CD4-positive, alpha-beta T cell (primary cell): ENCODE measurements at regions not wholly inside any gene's neighbourhood (a gene's known extent, or its start where the extent isn't known, plus 50 kb on each side); places are given as distances from the start of the nearest gene placed in this dataset.

Experiments
- ATAC-seq: fragments of 200-7000 bp; cut with Tn5 transposase; one replicate; pipeline ENCODE4 v1.10.0; 2022; ENCODE audit warnings: mild to moderate bottlenecking; ENCODE audit not compliant: poor library complexity
- CTCF ChIA-PET: fragments of 350-600 bp; sonication (Branson Sonifier 250); formaldehyde crosslinking; loops from one replicate; lab custom pipeline; 2021; ENCODE audit warnings: antibody characterized with exemption, inconsistent platforms; lab: Charles Lee
- POLR2A ChIA-PET: fragments of 350-600 bp; sonication (Branson Sonifier 250); formaldehyde crosslinking; loops from one replicate; lab custom pipeline; 2021; ENCODE audit warnings: antibody characterized with exemption, inconsistent platforms; lab: Charles Lee
- DNase-seq, 14 experiments: peaks; one replicate each; pipeline ENCODE4 v3.0.0-alpha.2; 2013 to 2020; ENCODE audit warnings: mixed read lengths in 2 of 14
- H3K27ac ChIP-seq, 2 donors: one replicate each; pipeline versions ENCODE4 v1.5.1 to v1.7.0; 2013; ENCODE audit warnings: low read length in 2 of 2, low read depth in 1 of 2, mild to moderate bottlenecking in 1 of 2
- H3K27me3 ChIP-seq, 2 experiments: 1 replicate in 1 of 2; 2 replicates in 1 of 2; pipeline versions ENCODE4 v1.6.1 to v1.7.0; 2013; ENCODE audit warnings: low read length in 2 of 2, control low read depth in 1 of 2, mild to moderate bottlenecking in 1 of 2, moderate library complexity in 1 of 2; ENCODE audit not compliant: insufficient read depth in 2 of 2, control insufficient read depth in 1 of 2
- H3K36me3 ChIP-seq: one replicate; pipeline ENCODE4 v1.6.1; 2013; ENCODE audit warnings: low read length, control low read depth; ENCODE audit not compliant: insufficient read depth
- H3K4me1 ChIP-seq: one replicate; pipeline ENCODE4 v1.6.1; 2013; ENCODE audit warnings: low read length, control low read depth; ENCODE audit not compliant: insufficient read depth
- H3K4me3 ChIP-seq: one replicate; pipeline ENCODE4 v1.5.1; 2013; ENCODE audit warnings: mild to moderate bottlenecking, low read length, moderate library complexity
- H3K9me3 ChIP-seq, 2 experiments: 1 replicate in 1 of 2; 2 replicates in 1 of 2; pipeline versions ENCODE4 v1.6.1 to v1.7.0; 2013; ENCODE audit warnings: low read length in 2 of 2, mild to moderate bottlenecking in 2 of 2, control low read depth in 1 of 2, moderate library complexity in 1 of 2; ENCODE audit not compliant: control insufficient read depth in 1 of 2, insufficient read depth in 1 of 2
- H3K27ac Mint-ChIP-seq: one replicate; pipeline ENCODE4 v1.8.0; 2020; ENCODE audit warnings: mixed read lengths
- H3K27me3 Mint-ChIP-seq: one replicate; pipeline ENCODE4 v1.8.0; 2021; ENCODE audit warnings: mixed read lengths
- H3K36me3 Mint-ChIP-seq: one replicate; pipeline ENCODE4 v1.8.0; 2021; ENCODE audit warnings: low read depth, mixed read lengths
- H3K4me1 Mint-ChIP-seq: one replicate; pipeline ENCODE4 v1.8.0; 2021; ENCODE audit warnings: low read depth, mixed read lengths
- H3K4me3 Mint-ChIP-seq: one replicate; pipeline ENCODE4 v1.8.0; 2020; ENCODE audit warnings: mild to moderate bottlenecking, mixed read lengths
- H3K9me3 Mint-ChIP-seq: one replicate; pipeline ENCODE4 v1.8.0; 2020; ENCODE audit warnings: mixed read lengths
- intact Hi-C, 2 experiments: fragments of 100-400 bp; cut with DNase I in 1 of 2; cut with micrococcal nuclease in 1 of 2; formaldehyde crosslinking; loops; one replicate each; pipeline versions ENCODE4 v1.15.1 to v1.9.0; 2023 to 2025; cut with DNase I, micrococcal nuclease
- TF ChIP-seq, protein P1 (sequence below): fragments of 200-600 bp; IDR thresholded peaks from one replicate; pipeline ENCODE4 v1.8.0; 2022; ENCODE audit warnings: antibody characterized with exemption, mild to moderate bottlenecking

DNA sequence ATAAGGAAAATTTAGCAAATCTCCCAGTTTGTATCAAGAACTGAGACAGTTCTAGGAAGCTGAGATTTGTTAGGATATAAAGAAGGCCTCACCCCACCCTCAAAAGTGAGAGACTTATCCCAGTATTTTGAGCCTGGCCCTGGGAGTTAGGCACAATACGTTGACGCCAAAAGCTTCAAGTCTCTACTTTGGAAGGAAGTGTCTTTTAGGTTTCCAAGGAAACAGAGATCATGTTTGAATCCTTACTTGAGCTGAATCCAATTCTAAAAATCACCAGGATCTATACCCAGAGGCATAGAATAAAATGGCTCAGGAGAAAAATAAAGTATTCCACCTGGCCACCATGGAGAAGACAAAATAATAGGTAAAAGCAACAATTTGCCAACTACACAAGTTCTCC lies 115.9 kb upstream of the NRG3 start:
- no peak overlapping the region for H3K27ac ChIP-seq
- no peak overlapping the region for H3K27ac Mint-ChIP-seq
- H3K4me1 ChIP-seq: no peaks in the 10 kb centered on the region
- TF ChIP-seq, protein P1, sequence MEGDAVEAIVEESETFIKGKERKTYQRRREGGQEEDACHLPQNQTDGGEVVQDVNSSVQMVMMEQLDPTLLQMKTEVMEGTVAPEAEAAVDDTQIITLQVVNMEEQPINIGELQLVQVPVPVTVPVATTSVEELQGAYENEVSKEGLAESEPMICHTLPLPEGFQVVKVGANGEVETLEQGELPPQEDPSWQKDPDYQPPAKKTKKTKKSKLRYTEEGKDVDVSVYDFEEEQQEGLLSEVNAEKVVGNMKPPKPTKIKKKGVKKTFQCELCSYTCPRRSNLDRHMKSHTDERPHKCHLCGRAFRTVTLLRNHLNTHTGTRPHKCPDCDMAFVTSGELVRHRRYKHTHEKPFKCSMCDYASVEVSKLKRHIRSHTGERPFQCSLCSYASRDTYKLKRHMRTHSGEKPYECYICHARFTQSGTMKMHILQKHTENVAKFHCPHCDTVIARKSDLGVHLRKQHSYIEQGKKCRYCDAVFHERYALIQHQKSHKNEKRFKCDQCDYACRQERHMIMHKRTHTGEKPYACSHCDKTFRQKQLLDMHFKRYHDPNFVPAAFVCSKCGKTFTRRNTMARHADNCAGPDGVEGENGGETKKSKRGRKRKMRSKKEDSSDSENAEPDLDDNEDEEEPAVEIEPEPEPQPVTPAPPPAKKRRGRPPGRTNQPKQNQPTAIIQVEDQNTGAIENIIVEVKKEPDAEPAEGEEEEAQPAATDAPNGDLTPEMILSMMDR: no peak
- no peaks in the 10 kb centered on the region for H3K4me1 Mint-ChIP-seq
- no peaks in the 10 kb centered on the region for H3K27me3 ChIP-seq
- CTCF ChIA-PET: interaction anchor here (0.6 kb wide), 1 partner anchor 934 kb away, joined by 6 read pairs; no protein-coding TSS in a partner anchor
- H3K9me3 Mint-ChIP-seq: peaks cover 5% of the 10 kb centered on the region
- no peak overlapping the region for H3K4me3 Mint-ChIP-seq
- no peaks in the 10 kb centered on the region for H3K36me3 ChIP-seq
- H3K9me3 ChIP-seq: no peaks in the 10 kb centered on the region
- POLR2A ChIA-PET: no interaction called here
- DNase-seq (no peak), ATAC-seq (no peak)
- intact Hi-C loops: no loop called here
- H3K36me3 Mint-ChIP-seq: no peaks in the 10 kb centered on the region
- no peak overlapping the region for H3K4me3 ChIP-seq
- no peaks in the 10 kb centered on the region for H3K27me3 Mint-ChIP-seq

DNA sequence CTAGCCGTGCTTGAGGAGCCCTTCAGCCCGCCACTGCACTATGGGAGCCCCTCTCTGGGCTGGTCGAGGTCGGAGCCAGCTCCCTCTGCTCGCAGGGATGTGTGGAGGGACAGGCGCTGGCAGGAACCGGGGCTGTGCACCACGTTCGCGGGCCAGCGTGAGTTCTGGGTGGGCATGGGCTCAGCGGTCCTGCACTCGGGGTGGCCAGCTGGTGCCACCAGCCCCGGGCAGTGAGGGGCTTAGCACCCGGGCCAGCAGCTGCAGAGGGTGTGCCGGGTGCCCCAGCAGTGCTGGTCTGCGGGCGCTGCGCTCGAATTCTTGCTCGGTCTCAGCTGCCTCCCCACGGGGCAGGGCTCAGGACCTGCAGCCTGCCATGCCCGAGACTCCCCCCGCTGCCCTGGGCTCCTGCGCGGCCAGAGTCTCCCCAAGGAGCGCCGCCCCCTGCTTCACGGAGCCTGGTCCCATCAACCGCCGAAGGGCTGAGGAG lies 90.8 kb upstream of the NRG3 start:
- peaks cover 5% of the 10 kb centered on the region for H3K9me3 Mint-ChIP-seq
- intact Hi-C loops: no loop called here
- no peak overlapping the region for H3K27ac Mint-ChIP-seq
- CTCF ChIA-PET: no interaction called here
- no peaks in the 10 kb centered on the region for H3K27me3 Mint-ChIP-seq
- H3K27ac ChIP-seq: no peak overlapping the region
- TF ChIP-seq, protein P1: no peak
- POLR2A ChIA-PET: no interaction called here
- H3K36me3 ChIP-seq: no peaks in the 10 kb centered on the region
- H3K27me3 ChIP-seq: no peaks in the 10 kb centered on the region
- DNase-seq: peak in 1 of 14 experiments; percentile 5
- H3K9me3 ChIP-seq: peaks cover 0 to 14% of the 10 kb centered on the region in 2 experiments
- no peaks in the 10 kb centered on the region for H3K36me3 Mint-ChIP-seq
- no peaks in the 10 kb centered on the region for H3K4me1 Mint-ChIP-seq
- H3K4me3 Mint-ChIP-seq: no peak overlapping the region
- ATAC-seq: no peak
- H3K4me3 ChIP-seq: no peak overlapping the region
- no peaks in the 10 kb centered on the region for H3K4me1 ChIP-seq

DNA sequence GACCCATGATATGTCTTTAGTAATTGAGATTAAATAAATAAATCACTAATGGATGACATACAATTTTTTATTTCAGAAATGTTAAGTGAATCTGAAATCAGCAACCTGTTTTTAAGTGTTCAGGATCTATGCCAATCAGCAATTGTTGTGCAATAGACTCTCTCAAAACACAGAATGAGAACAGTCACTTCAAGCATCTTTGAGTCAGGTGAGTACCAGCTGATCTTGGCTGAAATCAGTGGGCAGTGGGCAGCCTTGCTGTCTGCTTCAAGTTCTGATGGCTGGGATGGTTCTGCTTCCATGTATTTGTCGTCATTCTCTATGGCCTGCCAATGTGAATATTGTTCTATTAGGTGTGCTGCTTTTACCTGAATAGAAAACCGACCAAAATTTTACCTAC lies 82.3 kb upstream of the NRG3 start:
- H3K27me3 ChIP-seq: no peaks in the 10 kb centered on the region
- no peaks in the 10 kb centered on the region for H3K4me1 ChIP-seq
- ChIA-PET CTCF (no interaction called here), POLR2A (no interaction called here)
- H3K9me3 ChIP-seq: no peaks in the 10 kb centered on the region
- no peak overlapping the region for H3K27ac ChIP-seq
- no peak for DNase-seq
- intact Hi-C loops: no loop called here
- Mint-ChIP-seq H3K27me3 (no peaks in the 10 kb centered on the region), H3K27ac (no peak overlapping the region), H3K36me3 (no peaks in the 10 kb centered on the region), H3K9me3 (no peaks in the 10 kb centered on the region), H3K4me1 (no peaks in the 10 kb centered on the region), H3K4me3 (no peak overlapping the region)
- no peak for ATAC-seq
- TF ChIP-seq, protein P1: no peak
- H3K4me3 ChIP-seq: no peak overlapping the region
- no peaks in the 10 kb centered on the region for H3K36me3 ChIP-seq
